Lung (tissue), 11 donors: ENCODE measurements at regions not wholly inside any gene's neighbourhood (a gene's known extent, or its start where the extent isn't known, plus 50 kb on each side); places are given as distances from the start of the nearest gene placed in this dataset.

Experiments
- ATAC-seq: fragments of 200-7000 bp; cut with Tn5 transposase; one replicate; pipeline ENCODE4 v1.9.1; 2020; ENCODE audit warnings: moderate number of reproducible peaks; ENCODE audit not compliant: insufficient read depth, low FRiP score
- DNase-seq, 3 donors: peaks; one replicate each; pipeline ENCODE4 v3.0.0-alpha.2; 2013 to 2017
- H3K27ac ChIP-seq, 2 donors: one replicate each; pipeline ENCODE4 v1.5.1; 2013; ENCODE audit warnings: mild to moderate bottlenecking in 2 of 2, moderate library complexity in 2 of 2, control low read depth in 1 of 2, inconsistent platforms in 1 of 2, low read depth in 1 of 2, low read length in 1 of 2
- H3K27me3 ChIP-seq, 3 donors: one replicate each; pipeline ENCODE4 v1.5.1; 2013; ENCODE audit warnings: low read length in 2 of 3; ENCODE audit not compliant: control insufficient read depth in 3 of 3, insufficient read depth in 3 of 3
- H3K36me3 ChIP-seq, 4 donors: one replicate each; pipeline ENCODE4 v1.5.1; 2013; ENCODE audit warnings: low read length in 4 of 4, mild to moderate bottlenecking in 1 of 4, moderate library complexity in 1 of 4; ENCODE audit not compliant: control insufficient read depth in 4 of 4, insufficient read depth in 4 of 4
- H3K4me1 ChIP-seq, 5 donors: one replicate each; pipeline ENCODE4 v1.5.1; 2013; ENCODE audit warnings: low read length in 5 of 5, mild to moderate bottlenecking in 2 of 5, moderate library complexity in 1 of 5; ENCODE audit not compliant: control insufficient read depth in 5 of 5, insufficient read depth in 5 of 5
- H3K4me3 ChIP-seq: one replicate; pipeline ENCODE4 v1.5.1; 2013; ENCODE audit warnings: mild to moderate bottlenecking, control low read depth, moderate library complexity
- H3K9ac ChIP-seq, 2 donors: one replicate each; pipeline ENCODE4 v1.5.1; 2013; ENCODE audit warnings: low read length in 2 of 2, control low read depth in 1 of 2; ENCODE audit not compliant: insufficient read depth in 1 of 2
- H3K9me3 ChIP-seq, 4 donors: one replicate each; pipeline ENCODE4 v1.5.1; 2013; ENCODE audit warnings: low read length in 3 of 4, mild to moderate bottlenecking in 1 of 4, moderate library complexity in 1 of 4; ENCODE audit not compliant: control insufficient read depth in 4 of 4, insufficient read depth in 3 of 4
- WGBS, 2 donors: extraction: QIAGEN DNeasy Blood & Tissue Kit; methylation state at CpG; one replicate each; pipeline ENCODE4 v1.1.7; 2013; 5-methylcytosine and 5-hydroxymethylcytosine counted together
- TF ChIP-seq, protein P1 (sequence below): IDR thresholded peaks from 2 replicates; pipeline ENCODE4 v1.5.1; 2012; ENCODE audit warnings: mild to moderate bottlenecking; ENCODE audit errors: control extremely low read depth, extremely low read depth
- donor health status: control.
- donor health status: control.
- donor health status: Bipolar disorder and iron deficiency.
- donor health status: healthy.
- donor health status: DM: yes; HTN: yes; CAD: no.

DNA sequence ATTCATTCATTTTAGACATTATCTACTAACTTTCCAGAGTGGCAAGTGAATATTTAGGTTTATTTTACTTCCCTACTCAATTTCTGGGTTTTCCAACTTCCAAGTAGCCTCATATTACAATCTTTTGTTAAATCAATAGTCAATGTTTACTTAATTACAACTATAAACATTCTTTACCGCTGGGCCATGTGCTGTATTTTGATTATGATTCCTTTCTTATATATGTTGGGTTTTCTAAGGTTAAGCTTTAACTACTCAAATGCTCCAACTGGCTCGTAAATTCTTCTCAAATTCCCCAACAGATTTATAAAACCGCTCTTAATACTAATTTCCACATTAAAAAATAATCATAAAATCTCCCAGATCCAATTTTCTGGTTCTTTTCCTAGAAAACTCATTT lies 110.1 kb upstream of the ABCA1 start:
- H3K9ac ChIP-seq, result no peak overlapping the region
- no peaks in the 10 kb centered on the region for H3K27me3 ChIP-seq
- H3K27ac ChIP-seq, result no peak overlapping the region
- WGBS, 2 donors, result 76 to 85% methylated on average over 3 of the region's 3 CpGs
- no peaks in the 10 kb centered on the region for H3K4me1 ChIP-seq
- ATAC-seq (no peak), DNase-seq (no peak)
- no peak overlapping the region for H3K4me3 ChIP-seq
- TF ChIP-seq, protein P1, sequence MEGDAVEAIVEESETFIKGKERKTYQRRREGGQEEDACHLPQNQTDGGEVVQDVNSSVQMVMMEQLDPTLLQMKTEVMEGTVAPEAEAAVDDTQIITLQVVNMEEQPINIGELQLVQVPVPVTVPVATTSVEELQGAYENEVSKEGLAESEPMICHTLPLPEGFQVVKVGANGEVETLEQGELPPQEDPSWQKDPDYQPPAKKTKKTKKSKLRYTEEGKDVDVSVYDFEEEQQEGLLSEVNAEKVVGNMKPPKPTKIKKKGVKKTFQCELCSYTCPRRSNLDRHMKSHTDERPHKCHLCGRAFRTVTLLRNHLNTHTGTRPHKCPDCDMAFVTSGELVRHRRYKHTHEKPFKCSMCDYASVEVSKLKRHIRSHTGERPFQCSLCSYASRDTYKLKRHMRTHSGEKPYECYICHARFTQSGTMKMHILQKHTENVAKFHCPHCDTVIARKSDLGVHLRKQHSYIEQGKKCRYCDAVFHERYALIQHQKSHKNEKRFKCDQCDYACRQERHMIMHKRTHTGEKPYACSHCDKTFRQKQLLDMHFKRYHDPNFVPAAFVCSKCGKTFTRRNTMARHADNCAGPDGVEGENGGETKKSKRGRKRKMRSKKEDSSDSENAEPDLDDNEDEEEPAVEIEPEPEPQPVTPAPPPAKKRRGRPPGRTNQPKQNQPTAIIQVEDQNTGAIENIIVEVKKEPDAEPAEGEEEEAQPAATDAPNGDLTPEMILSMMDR, result no peak
- H3K9me3 ChIP-seq, result peaks cover 0 to 3% (median 0%) of the 10 kb centered on the region in 4 donors
- no peaks in the 10 kb centered on the region for H3K36me3 ChIP-seq

DNA sequence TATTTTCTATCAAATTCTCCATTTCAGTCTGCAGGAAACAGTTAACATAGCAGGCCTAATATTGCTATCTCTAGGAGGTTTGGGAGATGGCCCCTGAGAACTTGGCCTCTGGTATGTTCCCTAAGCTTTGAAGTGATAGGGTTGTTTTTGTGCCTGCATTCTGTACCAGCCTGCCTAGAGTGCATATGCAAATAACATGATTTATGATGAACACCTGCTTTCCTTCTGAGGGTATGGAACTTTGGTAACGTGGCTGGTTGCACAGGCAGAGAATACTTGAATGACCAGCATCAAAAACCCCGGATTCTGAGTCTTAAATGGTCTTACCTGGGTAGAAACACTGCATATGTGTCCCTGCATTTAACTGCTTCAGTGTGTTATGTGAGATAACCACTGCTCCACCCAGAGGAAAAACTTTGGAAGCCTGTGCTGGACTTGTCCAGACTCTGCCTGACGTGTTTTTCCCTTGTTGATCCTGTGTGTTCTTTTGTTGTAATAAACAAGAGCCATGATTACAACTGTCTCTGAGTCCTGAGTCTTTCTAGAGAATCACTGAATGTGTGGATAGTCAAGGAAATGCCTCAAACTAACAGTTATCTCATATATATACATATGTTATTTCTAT lies 111.3 kb upstream of the ABCA1 start:
- no peaks in the 10 kb centered on the region for H3K36me3 ChIP-seq
- TF ChIP-seq, protein P1, result no peak
- WGBS, 2 donors, result 77 to 90% methylated on average over 3 of the region's 3 CpGs
- no peak for ATAC-seq
- H3K4me1 ChIP-seq, result no peaks in the 10 kb centered on the region
- H3K9ac ChIP-seq, result no peak overlapping the region
- H3K27ac ChIP-seq, result no peak overlapping the region
- no peak overlapping the region for H3K4me3 ChIP-seq
- no peak for DNase-seq
- peaks cover 0 to 3% (median 0%) of the 10 kb centered on the region in 4 donors for H3K9me3 ChIP-seq
- H3K27me3 ChIP-seq, result no peaks in the 10 kb centered on the region

DNA sequence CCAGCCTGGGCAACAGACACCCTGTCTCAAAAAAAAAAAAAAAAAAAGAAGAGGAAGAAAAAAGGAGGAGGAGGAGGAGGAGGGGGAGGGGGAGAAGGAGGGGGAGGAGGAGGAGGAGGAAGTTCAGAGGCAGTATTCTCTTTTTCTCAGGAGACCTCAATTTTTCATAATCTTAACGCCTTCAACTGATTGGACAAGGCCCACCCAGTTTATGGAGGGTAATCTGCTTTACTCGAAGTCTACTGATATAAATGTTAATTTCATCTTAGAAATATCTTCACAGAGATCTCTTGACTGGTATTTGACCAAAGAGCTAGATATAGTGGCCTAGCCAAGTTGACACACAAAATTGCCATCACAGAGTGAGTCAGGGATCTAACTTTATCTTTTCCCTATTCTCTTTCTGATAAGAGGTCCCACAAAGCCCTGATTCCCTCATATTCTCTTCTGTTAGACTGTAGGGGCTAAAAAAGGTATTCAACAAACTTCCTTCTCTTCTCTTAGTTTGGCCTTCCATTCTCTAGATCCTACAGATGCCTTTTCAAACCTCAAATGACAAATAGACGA lies 115.5 kb upstream of the ABCA1 start:
- ATAC-seq, result no peak
- no peaks in the 10 kb centered on the region for H3K9me3 ChIP-seq
- peaks cover 0 to 10% (median 0%) of the 10 kb centered on the region in 5 donors for H3K4me1 ChIP-seq
- DNase-seq, result no peak
- H3K27ac ChIP-seq, result no peak overlapping the region
- H3K27me3 ChIP-seq, result no peaks in the 10 kb centered on the region
- 75 to 79% methylated on average over 3 of the region's 3 CpGs for WGBS, 2 donors
- no peak overlapping the region for H3K9ac ChIP-seq
- no peaks in the 10 kb centered on the region for H3K36me3 ChIP-seq
- H3K4me3 ChIP-seq, result no peak overlapping the region
- TF ChIP-seq, protein P1, result no peak

DNA sequence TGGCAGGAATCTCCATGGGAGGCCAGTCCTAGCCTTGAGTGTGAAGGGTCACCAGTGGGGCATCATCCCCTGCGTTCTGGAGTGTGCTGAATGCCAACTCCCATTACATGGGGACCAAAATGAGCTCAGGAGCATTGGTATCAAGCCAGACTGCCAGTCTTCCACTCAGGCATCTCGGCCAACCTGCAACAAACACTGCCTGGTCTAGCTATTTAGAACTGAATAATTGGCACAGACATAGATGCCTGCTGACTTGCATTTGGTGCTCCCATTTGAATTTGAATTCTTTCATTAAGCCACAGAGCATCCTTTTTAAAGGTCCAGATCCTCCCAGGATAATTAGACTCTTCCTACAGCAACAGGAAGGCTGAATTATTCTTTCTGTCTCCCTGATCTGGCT lies 116.6 kb upstream of the ABCA1 start:
- WGBS, 2 donors, result 74 to 85% methylated on average over 2 of the region's 2 CpGs
- Histone ChIP-seq H3K9me3 (no peaks in the 10 kb centered on the region), H3K4me1 (peaks cover 0 to 10% (median 0%) of the 10 kb centered on the region in 5 donors), H3K4me3 (no peak overlapping the region), H3K36me3 (no peaks in the 10 kb centered on the region), H3K27me3 (no peaks in the 10 kb centered on the region), H3K9ac (no peak overlapping the region), H3K27ac (no peak overlapping the region)
- TF ChIP-seq, protein P1, result no peak
- DNase-seq (no peak), ATAC-seq (no peak)
